ENCODE measurements at regions not wholly inside any gene's neighbourhood (a gene's known extent, or its start where the extent isn't known, plus 50 kb on each side); places are given as distances from the start of the nearest gene placed in this dataset.
"Not testable (repeated sequence)": the region's sequence is repeated elsewhere in the genome, so short reads cannot be mapped to it uniquely, and the experiment has no call there.

DNA sequence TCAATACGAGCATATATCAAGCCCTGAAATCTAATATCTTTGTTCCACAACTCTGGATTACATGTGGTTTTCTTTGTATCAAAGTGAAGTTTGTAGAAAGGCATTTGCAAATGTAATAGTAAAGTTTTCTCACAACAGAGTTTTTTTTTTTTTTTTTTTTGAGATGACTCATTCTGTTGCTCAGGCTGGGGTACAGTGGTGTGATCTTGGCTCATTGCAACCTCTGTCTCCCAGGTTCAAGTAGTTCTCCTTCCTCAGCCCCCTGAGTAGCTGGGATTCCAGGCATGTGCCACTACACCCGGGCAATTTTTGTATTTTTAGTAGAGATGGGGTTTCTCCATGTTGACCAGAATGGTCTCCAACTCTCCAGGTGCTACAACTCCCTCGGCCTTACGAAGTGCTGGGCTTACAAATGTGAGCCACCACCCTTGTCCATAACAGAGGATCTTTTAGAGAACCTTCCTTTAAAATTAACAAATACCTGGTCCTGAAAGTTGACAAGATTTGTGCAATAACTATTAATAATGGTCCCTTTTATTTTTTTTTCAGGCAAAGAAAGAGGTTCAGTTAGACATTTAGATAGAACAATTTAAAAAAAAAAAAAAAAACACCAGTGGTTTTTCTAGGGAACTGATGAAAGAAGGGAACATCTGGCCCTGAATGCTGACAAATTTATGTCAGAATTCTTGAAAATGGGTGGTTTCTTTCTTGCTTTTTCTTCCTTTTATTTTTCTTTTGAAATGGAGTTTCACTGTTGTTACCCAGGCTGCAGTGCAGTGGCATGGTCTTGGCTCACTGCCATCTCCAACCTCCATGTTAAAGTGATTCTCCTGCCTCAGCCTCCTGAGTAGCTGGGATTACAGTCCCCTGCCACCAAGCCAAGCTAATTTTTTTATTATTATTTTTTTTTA lies 278.5 kb downstream of the RPS4Y2 start:
- DNase-seq (ENCODE audit: low read depth) = no peak

DNA sequence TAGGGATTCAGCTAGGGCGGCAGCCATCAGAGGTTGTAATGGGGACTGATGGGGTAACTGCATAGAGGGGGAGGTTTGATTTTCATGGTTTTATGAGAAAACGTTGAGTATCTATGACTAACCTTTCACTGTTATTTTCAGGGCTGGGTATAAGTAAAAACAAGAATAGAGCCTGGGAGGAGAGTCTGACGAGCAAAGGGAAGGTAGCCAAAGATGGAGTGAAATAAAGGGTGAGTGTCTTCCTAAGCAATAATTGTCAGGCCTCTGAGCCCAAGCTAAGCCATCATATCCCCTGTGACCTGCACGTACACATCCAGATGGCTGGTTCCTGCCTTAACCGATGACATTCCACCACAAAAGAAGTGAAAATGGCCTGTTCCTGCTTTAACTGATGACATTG lies 281.5 kb downstream of the RPS4Y2 start:
- not testable (repeated sequence) for DNase-seq (ENCODE audit: low read depth)

- DNase-seq (ENCODE audit: low read depth) = no peak
Measured at GRCh38 chrY:21039811-21040210, 283.9 kb downstream of the RPS4Y2 start.

- DNase-seq (ENCODE audit: low read depth) = not testable (repeated sequence)
Measured at GRCh38 chrY:21040711-21041110, 284.8 kb downstream of the RPS4Y2 start.

DNA sequence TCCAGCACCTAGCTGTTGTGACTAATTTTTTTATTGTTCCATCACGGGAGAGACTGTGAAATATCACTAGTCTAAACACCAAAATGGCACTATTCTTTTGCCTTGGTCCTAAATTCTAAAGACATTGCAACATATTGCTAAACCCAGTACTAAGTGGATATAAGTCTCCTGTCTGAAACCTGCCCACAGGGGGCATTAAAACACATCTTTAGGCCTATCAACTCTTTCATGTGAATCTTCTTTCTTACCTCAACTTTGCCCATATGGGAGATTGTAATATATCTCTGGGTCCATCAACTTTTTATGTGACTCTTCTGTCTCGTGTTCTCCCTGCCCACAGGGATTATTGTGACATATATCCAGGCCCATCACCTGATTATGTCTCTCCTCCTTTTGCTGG lies 317.2 kb downstream of the RPS4Y2 start:
- DNase-seq (ENCODE audit: low read depth) = no peak

- no peak for DNase-seq (ENCODE audit: low read depth)
Measured at GRCh38 chrY:21073641-21074260, 317.8 kb downstream of the RPS4Y2 start.

DNA sequence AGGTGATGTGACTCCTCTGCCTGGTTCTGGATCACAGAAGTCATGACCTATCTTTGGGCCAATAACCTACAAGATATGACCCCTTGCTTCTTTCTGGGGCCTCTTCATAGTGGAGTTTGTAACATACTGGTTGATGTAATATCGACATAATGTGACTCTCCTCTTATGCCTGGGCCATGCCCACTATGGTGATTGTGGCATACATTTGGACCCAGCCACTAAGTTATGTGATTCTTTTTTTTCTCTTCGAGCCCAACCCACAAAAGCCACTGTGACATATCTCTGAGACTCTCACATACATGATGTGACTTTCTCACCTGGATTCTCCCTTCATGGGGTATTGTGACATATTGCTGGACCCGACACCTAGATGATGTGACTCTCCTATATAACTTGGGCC lies 319.8 kb downstream of the RPS4Y2 start:
- DNase-seq (ENCODE audit: low read depth) = no peak

DNA sequence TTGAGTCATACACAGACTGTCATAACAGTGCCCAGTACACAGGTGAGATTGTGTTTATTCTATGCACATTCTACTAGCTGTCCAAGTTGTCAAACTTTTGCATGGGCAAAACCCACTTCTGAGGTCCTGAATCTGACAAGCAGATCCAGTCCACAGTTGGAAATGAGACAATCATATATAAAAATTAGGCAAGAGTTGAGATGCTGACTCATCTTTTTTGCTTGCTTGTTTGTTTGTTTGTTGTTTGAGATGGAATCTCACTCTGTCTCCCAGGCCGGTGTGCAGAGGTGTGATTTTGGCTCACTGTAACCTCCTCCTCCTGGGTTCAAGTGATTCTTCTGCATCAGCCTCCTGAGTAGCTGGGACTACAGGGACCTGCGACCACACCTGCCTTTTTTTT lies 323.8 kb downstream of the RPS4Y2 start:
- no peak for DNase-seq (ENCODE audit: low read depth)

DNA sequence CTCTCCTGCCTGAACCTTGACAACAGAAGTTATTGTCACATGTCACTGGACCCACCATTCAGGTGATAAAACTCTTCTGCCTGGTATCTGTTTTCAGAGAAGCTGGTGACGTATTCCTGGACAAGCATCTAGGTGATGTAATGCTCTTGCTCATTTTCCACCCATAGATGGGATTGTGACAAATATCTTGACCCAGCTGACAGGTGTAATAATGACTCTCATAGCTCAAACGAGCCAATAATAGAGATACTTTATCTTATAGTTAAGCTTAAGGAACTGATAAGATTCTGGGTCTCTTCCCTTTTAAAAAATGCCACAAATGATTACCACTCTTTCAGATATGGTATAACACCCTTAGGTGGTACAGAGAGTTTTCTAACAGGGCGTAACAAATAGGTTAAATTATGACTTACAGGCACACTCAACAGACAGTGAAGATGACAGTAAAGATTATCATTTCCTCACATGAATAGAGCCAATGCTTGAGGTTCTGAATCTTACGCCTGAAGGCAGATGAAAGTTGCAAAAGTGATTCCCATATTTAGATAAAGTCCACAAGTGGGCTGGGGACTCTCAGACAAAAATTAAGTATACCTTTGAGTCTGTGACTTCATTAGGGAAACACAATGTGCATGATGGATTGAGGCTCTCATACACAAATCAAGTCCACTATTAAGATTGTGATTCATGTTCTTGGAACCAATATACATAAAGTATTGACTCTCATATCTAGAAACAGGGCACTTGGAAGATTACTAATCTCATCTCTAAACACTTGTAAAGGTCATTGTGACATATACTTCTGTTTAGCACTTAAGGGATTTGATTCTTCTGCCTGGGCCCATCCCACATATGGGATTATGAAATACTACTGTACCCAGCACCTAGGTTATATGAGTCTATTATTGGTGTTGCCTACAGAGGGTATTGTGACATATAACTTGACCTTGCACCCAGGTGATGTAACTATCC lies 326.0 kb downstream of the RPS4Y2 start:
- DNase-seq (ENCODE audit: low read depth) = no peak

- no peak for DNase-seq (ENCODE audit: low read depth)
Measured at GRCh38 chrY:21082639-21083038, 326.7 kb downstream of the RPS4Y2 start.

- DNase-seq (ENCODE audit: low read depth) = no peak
Measured at GRCh38 chrY:21091909-21092308, 336.0 kb downstream of the RPS4Y2 start.

- no peak for DNase-seq (ENCODE audit: low read depth)
Measured at GRCh38 chrY:21102507-21102906, 346.6 kb downstream of the RPS4Y2 start.

DNA sequence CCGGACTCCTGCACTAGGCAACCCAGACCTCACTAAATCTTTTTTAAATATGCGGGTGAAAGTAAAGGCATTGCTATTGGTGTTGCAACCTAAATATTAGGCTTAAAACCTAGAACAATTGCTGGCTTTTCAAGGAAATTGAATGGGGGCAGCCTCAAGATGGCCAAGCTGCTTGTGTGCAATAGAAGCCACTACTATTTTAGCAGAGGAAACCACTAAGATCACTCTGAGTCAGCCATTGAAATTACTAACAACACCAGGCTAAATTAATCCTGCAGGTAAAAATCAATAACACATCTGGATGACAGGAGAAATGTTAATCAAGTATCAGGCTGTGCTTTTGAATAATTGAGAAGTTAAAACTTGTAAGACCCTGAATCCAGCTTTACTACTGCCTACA lies 348.0 kb downstream of the RPS4Y2 start:
- DNase-seq (ENCODE audit: low read depth) = no peak

DNA sequence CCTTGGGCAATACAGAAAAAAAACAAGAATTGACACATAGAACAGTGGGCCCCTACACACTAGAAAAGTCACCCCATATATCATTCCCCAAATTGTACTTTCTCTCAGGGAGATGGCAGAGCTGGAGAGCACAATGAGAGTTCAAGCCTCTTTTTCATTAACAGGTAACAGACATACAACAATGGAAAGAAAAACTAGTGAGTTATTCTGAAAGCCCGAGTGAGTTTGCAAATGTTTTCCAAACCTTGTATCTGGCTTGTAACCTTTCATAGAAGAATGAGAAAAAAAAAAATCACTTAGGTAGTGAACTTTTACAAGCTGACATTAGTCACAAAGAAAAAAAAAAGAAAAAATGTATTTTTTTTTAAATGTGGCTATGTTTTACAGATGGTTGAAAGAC lies 349.6 kb downstream of the RPS4Y2 start:
- DNase-seq (ENCODE audit: low read depth) = no peak

GRCh38 chrY:21111313-21111712 lies 355.4 kb downstream of the RPS4Y2 start:
- no peak for DNase-seq (ENCODE audit: low read depth)

DNA sequence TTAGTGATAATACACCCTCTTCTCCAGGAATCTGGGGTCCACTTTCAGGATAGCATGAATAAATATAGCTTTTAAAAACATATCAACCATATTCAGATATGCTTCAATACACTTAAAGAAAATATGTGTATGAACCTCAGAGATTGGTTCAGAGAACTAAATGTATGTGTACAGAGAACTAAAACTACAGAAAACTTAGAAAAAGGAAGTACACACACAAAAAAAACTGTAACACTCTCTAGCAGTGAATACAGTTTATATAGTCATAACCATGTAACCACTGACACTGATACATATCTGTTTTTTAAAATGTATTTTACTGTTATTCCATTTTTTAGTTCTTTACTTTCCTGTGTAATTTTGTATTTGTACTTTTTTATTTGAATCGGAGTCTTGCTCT lies 365.2 kb downstream of the RPS4Y2 start:
- DNase-seq (ENCODE audit: low read depth) = no peak

- no peak for DNase-seq (ENCODE audit: low read depth)
Measured at GRCh38 chrY:21135591-21135990, 375.5 kb upstream of the RBMY1B start.

DNA sequence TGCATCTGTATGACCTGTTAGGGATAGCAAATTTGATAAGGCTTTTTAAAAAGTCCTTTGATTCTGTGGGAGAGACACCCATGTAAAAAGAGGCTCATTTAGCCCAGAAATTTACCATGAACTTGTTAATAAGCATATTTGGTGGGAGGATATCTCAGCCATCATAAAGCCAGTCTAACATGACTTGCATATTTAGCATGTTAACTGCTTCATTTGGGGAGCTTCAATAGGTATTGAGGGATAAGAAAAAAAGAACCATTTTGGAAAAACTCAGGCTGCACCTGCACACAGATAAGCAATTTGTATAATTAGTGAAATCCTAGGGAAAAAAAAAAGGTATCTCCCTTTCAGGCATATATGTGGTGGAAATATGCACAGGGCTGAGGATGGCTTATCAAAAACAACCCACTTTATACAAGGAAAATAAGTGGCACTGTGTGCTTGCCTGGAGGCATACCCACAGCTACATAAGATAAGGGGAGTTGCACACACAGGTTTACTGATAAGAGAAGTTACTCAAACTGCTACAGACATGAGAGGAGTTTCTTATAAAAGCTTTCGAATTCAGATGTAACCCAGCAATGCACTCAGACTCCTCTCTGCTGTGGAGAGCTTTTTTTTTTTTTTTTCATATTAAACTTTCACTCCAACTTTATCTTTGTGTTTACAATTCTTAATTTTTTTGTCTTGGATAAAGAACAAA lies 372.9 kb upstream of the RBMY1B start:
- DNase-seq (ENCODE audit: low read depth) = no peak

DNA sequence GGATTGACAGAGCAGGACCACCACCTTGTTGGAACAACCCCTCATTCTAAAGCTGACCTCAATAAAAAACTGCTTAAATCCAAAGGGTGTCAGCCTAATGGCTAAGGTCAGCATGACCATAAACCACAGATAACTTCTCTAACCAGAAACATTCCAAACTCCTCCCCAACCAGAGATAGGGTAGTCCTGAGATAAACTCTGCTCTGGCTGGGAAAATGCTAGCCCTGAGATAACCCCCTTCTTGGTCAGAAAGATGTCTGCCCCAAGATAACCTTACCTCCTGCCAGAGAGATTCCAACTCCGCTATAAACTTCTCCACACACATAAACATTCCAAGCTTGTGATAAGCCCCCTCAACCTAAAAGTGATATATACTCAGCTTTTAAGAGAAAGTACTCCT lies 364.8 kb upstream of the RBMY1B start:
- DNase-seq (ENCODE audit: low read depth) = no peak

- no peak for DNase-seq (ENCODE audit: low read depth)
Measured at GRCh38 chrY:21149971-21150370, 361.2 kb upstream of the RBMY1B start.

DNA sequence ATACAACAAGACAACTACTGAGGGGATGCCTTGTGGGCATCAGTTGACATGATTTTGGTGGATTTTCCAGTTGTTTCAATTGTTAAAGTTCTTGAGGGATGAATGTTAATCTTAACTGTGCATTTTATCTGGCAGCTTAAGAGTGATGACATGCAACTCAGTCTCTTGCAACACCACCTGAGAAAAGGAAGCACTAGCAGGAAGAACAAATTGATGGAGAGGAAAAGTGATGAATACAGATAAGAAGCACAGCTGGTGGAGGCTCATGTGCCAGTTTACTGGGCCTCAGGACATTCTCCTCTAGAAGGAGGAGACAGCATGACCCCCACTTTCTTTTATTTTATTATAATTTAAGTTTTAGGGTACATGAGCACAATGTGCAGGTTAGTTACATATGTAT lies 341.3 kb upstream of the RBMY1B start:
- no peak for DNase-seq (ENCODE audit: low read depth)

Data from activated T-cell treated with anti-CD3 and anti-CD28 coated beads for 1 hour (primary cell).